Ishikawa (cell line): ENCODE measurements at regions not wholly inside any gene's neighbourhood (a gene's known extent, or its start where the extent isn't known, plus 50 kb on each side); places are given as distances from the start of the nearest gene placed in this dataset.

Experiments
- CEBPB ChIP-seq: IDR thresholded peaks from 2 replicates; pipeline ENCODE4 v1.6.1; 2012
- YY1 ChIP-seq: IDR thresholded peaks from 2 replicates; pipeline ENCODE4 v1.6.1; 2012; ENCODE audit warnings: low read depth
- TF ChIP-seq, protein P1 (sequence below): IDR thresholded peaks from 2 replicates; pipeline ENCODE4 v1.6.1; 2012; ENCODE audit warnings: low read depth, mild to moderate bottlenecking
- TF ChIP-seq, protein P2 (sequence below): IDR thresholded peaks from 2 replicates; pipeline ENCODE4 v1.6.1; 2012

DNA sequence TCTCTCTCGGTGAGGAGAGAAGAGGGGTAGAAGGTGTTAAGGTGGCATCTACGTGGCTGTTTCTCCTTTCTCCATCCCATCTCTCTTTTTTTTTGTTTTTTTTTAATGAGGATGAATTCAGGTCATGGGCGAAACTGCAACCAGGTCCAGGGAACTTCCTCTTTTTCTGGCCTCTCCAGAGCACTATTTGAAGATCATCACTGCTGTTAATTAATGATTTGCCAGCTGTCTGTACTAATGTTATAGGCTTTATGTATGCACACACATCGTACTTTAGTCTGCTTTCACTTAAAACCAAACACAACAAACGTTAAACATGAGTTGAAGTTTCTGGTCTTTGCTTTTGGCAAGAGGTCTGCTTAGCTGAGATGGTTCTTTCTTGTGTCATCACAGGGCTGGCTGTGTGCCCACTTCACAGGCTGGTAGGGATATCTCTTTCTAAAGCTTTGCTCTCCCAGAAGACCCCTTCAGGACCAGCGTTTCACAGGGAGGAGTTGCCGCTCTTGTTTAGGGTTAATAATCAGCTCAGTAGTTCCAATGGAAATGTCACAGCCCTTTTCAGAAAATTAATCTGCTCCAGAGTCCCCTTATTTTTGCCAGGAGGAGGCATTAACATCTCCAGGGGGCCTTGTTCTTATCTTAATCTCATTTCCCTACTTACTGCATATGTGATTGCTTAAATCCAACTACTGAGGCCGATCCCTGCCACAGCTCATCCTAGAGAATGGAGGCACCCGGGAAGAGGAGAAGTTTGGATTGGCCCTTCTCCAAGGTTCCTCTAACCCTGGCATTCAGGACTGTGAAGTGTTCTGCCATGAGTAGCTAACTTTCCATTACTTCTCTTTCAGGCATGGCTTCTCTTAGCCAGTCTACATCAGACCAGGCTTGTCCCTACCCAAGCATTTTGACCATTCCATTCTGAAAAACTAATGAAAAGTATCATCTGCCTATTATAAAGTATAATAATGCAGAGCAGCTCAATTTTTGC is 273.9 kb upstream of the NFE2L3 start:
- no peak for TF ChIP-seq YY1
- TF ChIP-seq, protein P1, sequence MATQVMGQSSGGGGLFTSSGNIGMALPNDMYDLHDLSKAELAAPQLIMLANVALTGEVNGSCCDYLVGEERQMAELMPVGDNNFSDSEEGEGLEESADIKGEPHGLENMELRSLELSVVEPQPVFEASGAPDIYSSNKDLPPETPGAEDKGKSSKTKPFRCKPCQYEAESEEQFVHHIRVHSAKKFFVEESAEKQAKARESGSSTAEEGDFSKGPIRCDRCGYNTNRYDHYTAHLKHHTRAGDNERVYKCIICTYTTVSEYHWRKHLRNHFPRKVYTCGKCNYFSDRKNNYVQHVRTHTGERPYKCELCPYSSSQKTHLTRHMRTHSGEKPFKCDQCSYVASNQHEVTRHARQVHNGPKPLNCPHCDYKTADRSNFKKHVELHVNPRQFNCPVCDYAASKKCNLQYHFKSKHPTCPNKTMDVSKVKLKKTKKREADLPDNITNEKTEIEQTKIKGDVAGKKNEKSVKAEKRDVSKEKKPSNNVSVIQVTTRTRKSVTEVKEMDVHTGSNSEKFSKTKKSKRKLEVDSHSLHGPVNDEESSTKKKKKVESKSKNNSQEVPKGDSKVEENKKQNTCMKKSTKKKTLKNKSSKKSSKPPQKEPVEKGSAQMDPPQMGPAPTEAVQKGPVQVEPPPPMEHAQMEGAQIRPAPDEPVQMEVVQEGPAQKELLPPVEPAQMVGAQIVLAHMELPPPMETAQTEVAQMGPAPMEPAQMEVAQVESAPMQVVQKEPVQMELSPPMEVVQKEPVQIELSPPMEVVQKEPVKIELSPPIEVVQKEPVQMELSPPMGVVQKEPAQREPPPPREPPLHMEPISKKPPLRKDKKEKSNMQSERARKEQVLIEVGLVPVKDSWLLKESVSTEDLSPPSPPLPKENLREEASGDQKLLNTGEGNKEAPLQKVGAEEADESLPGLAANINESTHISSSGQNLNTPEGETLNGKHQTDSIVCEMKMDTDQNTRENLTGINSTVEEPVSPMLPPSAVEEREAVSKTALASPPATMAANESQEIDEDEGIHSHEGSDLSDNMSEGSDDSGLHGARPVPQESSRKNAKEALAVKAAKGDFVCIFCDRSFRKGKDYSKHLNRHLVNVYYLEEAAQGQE: no peak
- no peak for TF ChIP-seq CEBPB
- TF ChIP-seq, protein P2, sequence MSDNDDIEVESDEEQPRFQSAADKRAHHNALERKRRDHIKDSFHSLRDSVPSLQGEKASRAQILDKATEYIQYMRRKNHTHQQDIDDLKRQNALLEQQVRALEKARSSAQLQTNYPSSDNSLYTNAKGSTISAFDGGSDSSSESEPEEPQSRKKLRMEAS: no peak
